Frontal cortex (tissue), 3 donors: ENCODE measurements at regions not wholly inside any gene's neighbourhood (a gene's known extent, or its start where the extent isn't known, plus 50 kb on each side); places are given as distances from the start of the nearest gene placed in this dataset.
A peak's percentile ranks its signal among the peaks of the same experiment; 100 is the strongest.

ENCODE experiments used
- DNase-seq, 2 donors: peaks; one replicate each; pipeline ENCODE4 v3.0.0; 2012; ENCODE audit warnings: low spot score in 2 of 2
- FAIRE-seq: peaks from 2 replicates; lab custom pipeline; 2012; peaks lifted over from hg19 to GRCh38; lab: Jason Lieb, UNC
- donor health status: control.
- donor health status: control.
- donor health status: control.

DNA sequence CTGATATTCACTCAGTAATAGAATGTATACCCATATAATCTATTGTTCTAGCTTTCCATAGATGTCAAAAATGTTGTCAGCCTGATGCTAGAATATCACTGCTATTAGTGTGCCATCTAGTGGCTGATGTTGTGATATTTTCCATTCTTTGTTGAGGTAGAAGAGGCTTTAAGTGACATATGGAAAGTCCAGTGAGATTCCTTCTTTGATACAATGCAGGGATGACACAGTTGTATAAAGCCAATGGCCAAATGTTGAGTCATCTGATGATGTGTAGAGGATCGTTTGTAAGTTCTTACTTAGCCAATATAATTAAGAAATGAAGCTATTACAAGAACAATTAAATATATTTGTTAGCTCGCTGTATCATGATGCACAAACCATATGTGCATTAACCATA, 58.1 kb upstream of the PCED1B start:
- FAIRE-seq (peak; percentile 48), DNase-seq (peak in 1 of 2 donors; percentile 26)

DNA sequence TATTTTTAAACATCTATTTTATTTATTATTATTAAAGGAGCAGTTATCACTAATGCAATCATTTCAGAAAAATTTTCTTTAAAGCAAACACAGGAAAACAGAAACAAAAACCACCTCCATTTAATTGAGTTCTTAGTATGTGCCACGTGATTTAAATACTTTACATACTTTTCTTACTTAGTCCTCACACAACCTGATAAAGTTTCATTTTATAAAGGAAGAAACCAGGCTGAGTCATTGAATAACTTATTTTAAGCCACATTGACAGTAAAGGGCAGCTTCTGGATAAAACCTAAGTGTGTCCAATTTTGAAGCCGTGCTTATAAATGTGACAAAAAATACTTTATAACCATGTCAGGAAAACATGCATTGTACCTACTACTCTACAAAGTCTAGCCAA, 57.1 kb upstream of the PCED1B start:
- DNase-seq (no peak), FAIRE-seq (no peak)

DNA sequence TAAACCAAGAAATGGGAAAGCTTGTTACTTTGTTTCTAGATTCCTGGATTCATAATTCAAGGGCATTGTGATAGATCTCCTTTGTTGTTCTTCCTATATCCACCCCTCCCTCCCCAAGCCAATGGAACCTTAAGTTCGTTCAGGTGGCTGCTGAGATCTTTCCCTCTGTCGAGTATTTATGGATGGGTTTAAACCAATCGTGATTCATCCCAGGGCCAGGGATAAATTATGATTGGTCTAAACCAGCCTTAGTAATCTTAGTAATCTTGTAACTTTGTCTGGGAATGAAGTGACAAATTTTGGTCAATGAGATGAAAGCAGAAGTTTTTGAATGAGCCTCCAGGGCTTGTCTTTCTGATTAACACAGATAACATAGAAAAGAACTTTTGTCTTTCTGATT, 56.1 kb upstream of the PCED1B start:
- FAIRE-seq (no peak), DNase-seq (no peak)

DNA sequence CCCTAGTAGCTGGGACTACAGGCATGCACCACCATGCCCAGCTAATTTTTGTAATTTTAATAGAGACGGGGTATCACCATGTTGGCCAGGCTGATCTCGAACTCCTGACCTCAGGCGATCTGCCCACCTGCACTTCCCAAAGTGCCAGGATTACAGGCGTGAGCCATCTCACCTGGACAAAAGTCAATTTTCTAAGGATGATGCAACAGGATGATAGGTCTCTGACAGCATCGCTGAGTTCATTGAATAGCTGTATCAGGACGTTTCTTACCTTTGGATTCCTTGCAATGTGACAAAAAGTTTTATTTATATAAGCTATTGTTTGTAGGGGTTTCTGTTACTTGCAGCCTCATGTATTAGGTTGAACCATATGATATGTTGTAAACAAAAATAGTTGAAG, 55.5 kb upstream of the PCED1B start:
- DNase-seq (no peak), FAIRE-seq (no peak)

DNA sequence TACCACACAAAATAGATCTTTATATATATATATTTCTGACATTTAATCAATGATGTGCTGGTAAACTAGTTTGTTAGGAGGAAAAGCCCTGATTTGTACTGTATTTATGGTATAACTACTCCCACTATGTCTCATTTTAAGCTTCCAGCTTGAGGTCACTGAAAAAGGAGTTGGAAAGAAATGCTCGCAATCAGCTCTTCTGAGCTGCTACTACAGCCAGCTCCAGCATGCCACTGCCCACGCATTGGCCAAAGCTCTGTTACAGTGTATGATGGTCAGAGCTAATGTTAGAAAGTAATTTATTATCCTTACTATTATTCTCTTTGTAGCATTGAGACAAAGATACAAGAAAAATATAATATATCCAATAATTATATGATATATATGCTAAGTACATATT, 55.0 kb upstream of the PCED1B start:
- FAIRE-seq (no peak), DNase-seq (no peak)

DNA sequence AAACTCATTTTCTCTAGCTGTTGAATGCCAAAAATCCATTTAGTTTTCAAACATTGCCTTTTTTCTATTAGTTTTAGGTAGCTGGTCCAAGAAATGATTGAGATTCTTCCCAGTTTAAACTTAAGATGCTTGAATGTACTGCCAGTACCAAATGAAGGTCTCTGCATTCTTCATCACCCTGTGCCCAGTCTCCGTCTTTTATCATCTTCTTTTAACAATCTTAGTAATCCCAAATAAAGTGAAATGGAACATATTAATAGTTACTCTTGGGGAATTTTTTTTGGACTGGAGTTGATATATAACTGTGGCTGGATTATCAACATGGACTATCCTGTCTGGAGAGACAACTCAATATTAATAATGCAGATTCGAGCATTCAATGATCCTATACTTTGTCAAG, 54.1 kb upstream of the PCED1B start:
- DNase-seq: no peak
- no peak for FAIRE-seq

DNA sequence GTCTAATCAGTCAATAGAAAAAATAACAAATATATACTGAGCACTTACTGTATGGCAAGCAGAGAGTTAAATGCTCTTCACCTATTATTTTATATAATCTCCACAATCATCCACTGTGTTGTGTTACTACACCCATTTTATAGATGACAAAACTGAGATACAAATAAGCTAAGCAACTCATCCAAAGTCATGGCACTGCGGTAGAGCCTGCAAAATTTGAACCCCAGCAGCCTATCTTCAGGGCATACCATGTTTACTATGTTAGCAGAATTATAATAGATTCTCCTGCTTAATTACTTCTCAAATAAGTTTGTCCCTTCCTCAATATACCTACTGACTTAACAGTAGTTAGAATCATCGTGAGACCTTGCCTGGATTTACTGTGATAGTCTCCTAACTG, 53.6 kb upstream of the PCED1B start:
- FAIRE-seq (no peak), DNase-seq (no peak)

DNA sequence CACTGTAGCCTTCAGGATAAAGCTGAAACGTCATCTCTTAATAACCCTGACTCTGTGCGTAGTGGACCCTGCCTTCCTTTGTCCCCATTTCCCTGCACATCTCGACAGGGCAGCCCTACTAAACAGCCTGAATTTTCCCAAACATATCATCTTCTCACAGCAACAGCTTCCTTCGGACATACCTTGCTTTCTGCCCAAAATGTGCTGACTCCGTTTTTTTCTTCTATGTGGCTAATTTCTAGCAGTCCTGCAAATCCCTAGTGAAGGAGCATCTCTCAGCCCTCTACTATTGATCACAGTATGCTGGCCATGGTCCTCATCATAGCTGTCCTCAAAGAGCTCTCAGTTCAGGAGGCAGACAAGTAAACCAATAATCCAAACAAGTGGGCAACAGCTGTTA, 53.1 kb upstream of the PCED1B start:
- DNase-seq (no peak), FAIRE-seq (no peak)
